HG03196 (cell line): ENCODE measurements at regions not wholly inside any gene's neighbourhood (a gene's known extent, or its start where the extent isn't known, plus 50 kb on each side); places are given as distances from the start of the nearest gene placed in this dataset.

Source experiments
- ATAC-seq: cut with Tn5 transposase; IDR thresholded peaks from one replicate; pipeline ENCODE4 v1.9.1; 2021; ENCODE audit not compliant: unreplicated experiment

GRCh38 chr20:42020316-42020715 lies 402.1 kb upstream of the CHD6 start:
- no peak for ATAC-seq

- no peak for ATAC-seq
Measured at GRCh38 chr20:42018979-42019378, 400.8 kb upstream of the CHD6 start.

- ATAC-seq, result no peak
Measured at GRCh38 chr20:42010090-42010489, 391.9 kb upstream of the CHD6 start.

GRCh38 chr20:42007251-42007650 lies 389.1 kb upstream of the CHD6 start:
- no peak for ATAC-seq

GRCh38 chr20:42005211-42005610 lies 387.0 kb upstream of the CHD6 start:
- ATAC-seq, result no peak

GRCh38 chr20:42003380-42003779 lies 385.2 kb upstream of the CHD6 start:
- ATAC-seq, result no peak

GRCh38 chr20:41998539-41999341 lies 380.6 kb upstream of the CHD6 start:
- no peak for ATAC-seq

- ATAC-seq, result no peak
Measured at GRCh38 chr20:41996951-41997350, 378.8 kb upstream of the CHD6 start.

GRCh38 chr20:41992481-41992880 lies 374.3 kb upstream of the CHD6 start:
- no peak for ATAC-seq

- ATAC-seq, result no peak
Measured at GRCh38 chr20:41991412-41991811, 373.2 kb upstream of the CHD6 start.

GRCh38 chr20:41989935-41990635 lies 371.9 kb upstream of the CHD6 start:
- ATAC-seq, result no peak

- no peak for ATAC-seq
Measured at GRCh38 chr20:41989039-41989679, 371.0 kb upstream of the CHD6 start.

- peak; percentile 48 for ATAC-seq
Measured at GRCh38 chr20:41984031-41984430, 365.9 kb upstream of the CHD6 start.

GRCh38 chr20:41983159-41983558 lies 365.0 kb upstream of the CHD6 start:
- ATAC-seq, result no peak

GRCh38 chr20:41981746-41982145 lies 363.6 kb upstream of the CHD6 start:
- ATAC-seq, result no peak

- no peak for ATAC-seq
Measured at GRCh38 chr20:41978875-41979274, 360.7 kb upstream of the CHD6 start.

GRCh38 chr20:41978246-41978790 lies 360.1 kb upstream of the CHD6 start:
- no peak for ATAC-seq

GRCh38 chr20:41969656-41970055 lies 351.5 kb upstream of the CHD6 start:
- ATAC-seq, result no peak

- ATAC-seq, result no peak
Measured at GRCh38 chr20:41960166-41960565, 342.0 kb upstream of the CHD6 start.

- no peak for ATAC-seq
Measured at GRCh38 chr20:41958391-41958790, 340.2 kb upstream of the CHD6 start.

- ATAC-seq, result no peak
Measured at GRCh38 chr20:41956338-41957074, 338.3 kb upstream of the CHD6 start.
